Left colon (tissue), 2 donors: ENCODE measurements at regions not wholly inside any gene's neighbourhood (a gene's known extent, or its start where the extent isn't known, plus 50 kb on each side); places are given as distances from the start of the nearest gene placed in this dataset.
A peak's percentile ranks its signal among the peaks of the same experiment; 100 is the strongest.

Experiments used
- ATAC-seq: fragments of 200-7000 bp; cut with Tn5 transposase; one replicate; pipeline ENCODE4 v1.9.1; 2020; ENCODE audit warnings: mild to moderate bottlenecking, moderate library complexity
- DNase-seq, 2 donors: peaks; one replicate each; pipeline ENCODE4 v3.0.0-alpha.2; 2020
- intact Hi-C, 2 donors: fragments of 100-400 bp; cut with DNase I in 1 of 2; cut with micrococcal nuclease in 1 of 2; formaldehyde crosslinking; loops; one replicate each; pipeline versions ENCODE4 v1.11.2 to v1.14.0; 2022; cut with DNase I, micrococcal nuclease
- donor health status: DM: no; HTN: no; CAD: no.
- donor health status: DM: yes; HTN: yes; CAD: no.

DNA sequence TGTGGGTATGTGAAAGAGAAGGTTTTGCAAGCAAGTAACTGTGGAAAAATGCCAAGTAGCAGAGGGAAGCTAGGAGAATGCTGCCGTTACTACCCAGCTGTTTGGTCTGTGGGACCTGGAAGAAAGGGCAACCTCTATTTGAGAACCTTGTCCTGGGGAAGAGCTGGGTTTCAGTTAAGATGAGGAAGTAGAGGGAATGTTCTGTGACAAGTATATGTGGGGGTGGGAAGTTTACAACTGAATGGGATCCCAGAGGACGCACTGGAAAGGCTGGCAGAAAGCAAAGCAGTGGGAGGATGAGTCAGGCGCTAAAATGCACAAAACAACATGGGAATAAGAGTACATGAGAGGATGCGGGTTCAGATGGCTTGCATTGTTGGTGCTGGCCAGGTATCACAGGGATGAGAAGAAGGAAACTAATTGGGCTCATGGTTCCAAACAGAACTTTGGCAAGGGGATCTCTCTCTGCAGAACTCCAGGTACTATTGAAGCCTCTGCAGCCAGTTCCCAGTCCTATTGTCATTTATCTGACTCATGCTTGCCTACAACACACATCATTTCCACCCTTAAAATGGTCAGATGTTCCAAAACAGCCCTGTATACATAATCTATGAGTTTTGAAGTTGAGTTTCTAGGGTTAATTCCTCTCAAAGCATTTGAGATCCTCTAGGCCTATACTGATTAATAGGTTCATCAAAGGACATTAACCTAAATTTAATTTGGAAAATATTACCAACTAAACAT lies 88.5 kb upstream of the VAV3 start:
- intact Hi-C loops = no loop called here
- DNase-seq (no peak), ATAC-seq (no peak)

GRCh38 chr1:108051631-108052377 lies 86.8 kb upstream of the VAV3 start:
- ATAC-seq (no peak), DNase-seq (no peak)
- intact Hi-C loops = no loop called here

- intact Hi-C loops = no loop called here
- DNase-seq = no peak
- no peak for ATAC-seq
Measured at GRCh38 chr1:108050911-108051629, 86.1 kb upstream of the VAV3 start.

GRCh38 chr1:108050158-108050557 lies 85.2 kb upstream of the VAV3 start:
- DNase-seq = no peak
- ATAC-seq = no peak
- intact Hi-C loops = no loop called here

DNA sequence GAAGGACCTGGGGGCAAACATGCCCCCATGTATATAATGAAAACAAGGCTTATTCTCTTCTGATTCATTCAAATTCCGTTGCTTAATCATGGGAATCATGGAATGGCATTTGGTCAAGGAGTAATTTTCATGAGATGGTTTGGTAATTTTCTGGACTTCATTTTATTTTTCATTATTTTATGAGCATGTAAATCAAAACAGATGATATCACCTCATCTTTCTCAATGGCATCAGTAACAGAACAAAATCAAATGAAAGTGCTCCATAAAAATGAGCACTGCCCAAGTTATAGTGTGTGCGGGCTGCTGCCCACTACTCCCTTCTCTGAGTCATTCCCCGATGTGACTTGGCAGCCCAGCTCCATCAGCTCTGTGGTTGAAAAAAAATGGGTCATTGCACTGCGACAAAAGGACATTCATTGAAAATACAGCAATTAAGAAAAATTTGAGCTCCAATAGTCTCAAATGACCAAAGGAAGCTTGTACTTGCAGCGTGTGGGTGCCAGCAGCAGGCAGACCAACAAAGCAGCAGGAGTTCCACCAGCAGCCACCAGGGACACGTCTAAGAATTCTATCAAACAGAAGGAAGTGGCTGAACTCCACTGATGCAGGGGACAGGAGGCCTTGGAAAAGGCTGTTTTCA lies 84.3 kb upstream of the VAV3 start:
- DNase-seq (peak in 1 of 2 donors; percentile 21), ATAC-seq (no peak)
- intact Hi-C loops = no loop called here

DNA sequence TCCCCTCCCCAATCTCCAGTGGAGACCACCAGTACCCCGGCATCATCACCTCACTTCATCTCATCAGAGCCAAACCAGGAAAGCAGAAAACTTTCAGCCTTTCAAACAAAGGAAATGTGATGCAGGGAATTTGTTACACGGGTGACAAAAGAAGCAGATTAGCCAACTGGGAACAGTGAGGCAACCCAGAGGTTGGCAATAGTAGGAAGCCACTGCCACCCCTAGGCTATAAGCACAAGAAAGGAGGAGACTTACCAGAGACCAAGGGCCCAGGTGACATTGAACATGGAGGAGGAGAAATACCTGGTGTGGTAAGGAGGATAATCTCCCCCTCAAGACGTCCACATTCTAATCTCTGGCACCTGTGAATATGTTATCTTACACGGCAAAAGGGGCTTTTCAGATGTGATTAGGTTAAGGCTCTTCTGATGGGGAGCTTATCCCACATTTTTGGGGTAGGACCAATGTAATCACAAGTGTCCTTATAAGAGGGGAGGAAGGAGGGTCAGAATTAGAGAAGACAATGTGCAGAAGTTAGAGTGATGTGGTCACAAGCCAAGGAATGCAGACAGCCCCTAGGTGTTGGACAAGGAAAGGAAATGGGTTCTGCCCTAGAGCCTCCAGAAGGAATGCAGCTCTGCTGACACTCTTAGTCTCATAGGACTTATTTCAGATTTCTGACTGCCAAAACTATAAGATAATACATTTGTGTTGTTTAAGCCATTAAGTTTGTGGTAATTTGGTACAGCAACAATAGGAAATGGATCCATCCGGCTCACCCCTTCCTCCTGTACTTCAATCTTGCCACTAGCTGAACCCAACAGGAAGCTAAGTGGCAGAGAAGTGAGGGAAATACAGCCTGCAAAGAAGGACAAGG lies 83.6 kb upstream of the VAV3 start:
- ATAC-seq = no peak
- DNase-seq = no peak
- intact Hi-C loops = no loop called here

- intact Hi-C loops = no loop called here
- DNase-seq (no peak), ATAC-seq (no peak)
Measured at GRCh38 chr1:108047085-108047484, 82.1 kb upstream of the VAV3 start.

DNA sequence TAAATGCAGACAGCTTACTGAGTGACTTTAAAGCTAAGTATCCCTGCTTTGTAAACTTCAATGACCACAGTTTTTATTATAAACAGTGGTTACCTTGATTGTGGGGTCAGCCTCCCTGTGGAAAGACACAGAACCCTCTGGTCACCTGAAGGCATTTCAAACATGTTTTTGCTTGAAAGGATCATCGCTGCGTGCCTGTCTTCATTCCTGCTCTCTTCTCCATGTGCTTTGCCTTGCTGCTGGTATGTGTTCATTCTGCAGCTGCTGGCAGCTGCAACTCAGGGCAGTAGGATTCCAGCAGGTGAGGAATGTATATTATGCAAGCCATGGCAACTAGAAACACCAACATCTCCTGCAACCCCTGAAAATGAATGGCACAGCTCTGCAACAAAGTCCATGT lies 81.0 kb upstream of the VAV3 start:
- intact Hi-C loops = no loop called here
- ATAC-seq (no peak), DNase-seq (no peak)

DNA sequence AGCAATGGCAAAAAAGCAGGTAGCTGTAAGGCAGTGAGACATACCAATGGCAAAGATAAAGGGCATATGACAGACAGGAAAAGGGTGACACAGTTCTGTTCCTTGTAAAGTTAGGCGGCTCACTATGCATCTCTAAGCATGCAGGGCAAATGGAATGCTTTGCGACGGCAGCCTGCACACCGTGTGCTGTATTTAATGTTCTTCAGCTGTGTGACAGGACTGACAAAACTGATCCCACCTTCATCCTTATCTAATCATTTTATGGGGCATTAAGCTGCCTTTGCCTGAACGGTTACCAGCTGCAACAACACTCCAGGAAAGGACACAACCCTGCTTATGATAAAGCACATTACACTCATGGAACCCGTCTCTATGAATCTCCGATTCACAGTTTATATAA lies 80.5 kb upstream of the VAV3 start:
- ATAC-seq (no peak), DNase-seq (no peak)
- intact Hi-C loops = no loop called here

- no peak for ATAC-seq
- intact Hi-C loops = no loop called here
- DNase-seq = no peak
Measured at GRCh38 chr1:108044318-108044717, 79.3 kb upstream of the VAV3 start.

- intact Hi-C loops = no loop called here
- DNase-seq (no peak), ATAC-seq (no peak)
Measured at GRCh38 chr1:108043707-108044106, 78.7 kb upstream of the VAV3 start.

DNA sequence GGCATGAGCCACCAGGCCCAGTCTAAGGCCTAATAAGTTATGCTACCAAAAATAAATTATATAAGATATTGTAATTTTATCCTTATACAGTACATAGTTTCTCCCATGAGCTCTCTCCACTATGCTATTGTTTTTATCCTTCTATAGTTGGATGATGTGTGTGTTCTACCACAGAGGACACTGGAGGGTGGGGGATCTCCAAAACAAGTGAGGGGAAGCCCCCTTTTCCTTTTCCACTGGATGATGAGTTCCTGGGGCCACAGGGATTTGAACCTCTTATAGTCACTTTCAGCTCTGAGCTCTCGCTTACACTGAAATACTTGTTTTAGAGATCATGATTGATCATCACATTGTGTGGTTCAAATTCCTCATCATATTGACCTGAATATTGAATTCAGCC lies 77.6 kb upstream of the VAV3 start:
- intact Hi-C loops = no loop called here
- DNase-seq = no peak
- ATAC-seq = no peak

DNA sequence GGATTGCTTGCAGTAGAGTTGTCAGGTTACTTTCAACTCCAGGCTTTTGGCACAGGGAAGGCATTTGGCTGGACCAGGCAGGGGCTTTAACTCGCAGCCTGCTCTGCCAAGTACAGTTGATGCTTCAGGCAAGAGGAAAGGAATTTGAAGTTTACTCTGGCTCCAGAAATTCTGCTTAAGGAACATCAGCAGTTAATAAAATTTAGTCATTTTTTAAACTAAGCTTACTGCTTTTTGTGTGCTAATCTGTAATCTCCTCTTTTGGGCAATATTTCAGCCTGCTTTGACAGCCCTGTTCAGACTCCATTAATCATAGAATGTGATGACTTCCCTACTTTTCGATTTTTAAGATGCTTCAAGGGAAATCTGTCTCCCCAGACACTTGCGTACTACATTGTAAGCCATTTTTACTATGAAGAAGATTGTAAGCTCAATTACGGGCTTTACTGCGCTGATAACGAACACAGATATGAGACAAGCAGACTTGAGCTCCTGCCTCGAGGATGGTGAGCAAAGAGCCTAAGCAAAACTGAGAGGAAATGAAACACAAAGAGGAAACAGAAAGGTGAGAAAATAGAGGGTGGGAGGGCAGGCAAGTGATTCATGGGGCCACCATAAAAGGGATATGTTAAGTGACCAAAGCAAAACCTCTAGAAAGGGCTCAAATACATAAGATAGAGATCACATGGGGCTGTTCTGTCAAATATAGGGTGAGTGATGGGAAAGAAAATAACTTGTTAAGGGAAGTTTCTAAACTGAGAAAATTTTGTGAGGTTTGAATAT lies 76.6 kb upstream of the VAV3 start:
- ATAC-seq (no peak), DNase-seq (no peak)
- intact Hi-C loops = no loop called here

DNA sequence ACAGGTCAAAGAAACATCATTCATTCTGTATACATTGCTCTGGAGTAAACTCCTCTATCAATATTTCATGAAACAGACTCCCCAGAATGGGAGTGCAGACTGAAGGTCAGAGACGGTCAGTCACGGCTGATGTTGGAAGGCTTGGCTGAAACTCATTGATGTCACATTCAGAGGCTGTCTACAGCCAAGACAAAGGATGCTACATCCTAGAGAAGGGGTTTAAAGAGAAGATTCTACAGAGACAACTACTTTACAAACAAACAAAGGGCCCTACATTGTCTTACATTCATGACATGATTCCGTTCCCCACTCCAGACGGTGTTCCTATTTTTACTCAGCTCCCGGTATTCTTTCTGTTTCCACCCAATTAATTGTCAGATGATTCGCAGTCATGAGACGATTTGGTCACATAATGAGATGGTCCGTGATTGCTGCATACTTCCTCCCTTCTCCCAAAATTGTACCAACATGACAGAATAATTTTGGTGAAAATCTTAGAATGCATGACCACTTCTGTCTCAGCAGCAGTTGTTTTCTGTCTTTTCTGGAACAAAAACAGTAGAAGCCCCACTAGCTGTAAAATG lies 73.8 kb upstream of the VAV3 start:
- ATAC-seq (no peak), DNase-seq (no peak)
- intact Hi-C loops = no loop called here

DNA sequence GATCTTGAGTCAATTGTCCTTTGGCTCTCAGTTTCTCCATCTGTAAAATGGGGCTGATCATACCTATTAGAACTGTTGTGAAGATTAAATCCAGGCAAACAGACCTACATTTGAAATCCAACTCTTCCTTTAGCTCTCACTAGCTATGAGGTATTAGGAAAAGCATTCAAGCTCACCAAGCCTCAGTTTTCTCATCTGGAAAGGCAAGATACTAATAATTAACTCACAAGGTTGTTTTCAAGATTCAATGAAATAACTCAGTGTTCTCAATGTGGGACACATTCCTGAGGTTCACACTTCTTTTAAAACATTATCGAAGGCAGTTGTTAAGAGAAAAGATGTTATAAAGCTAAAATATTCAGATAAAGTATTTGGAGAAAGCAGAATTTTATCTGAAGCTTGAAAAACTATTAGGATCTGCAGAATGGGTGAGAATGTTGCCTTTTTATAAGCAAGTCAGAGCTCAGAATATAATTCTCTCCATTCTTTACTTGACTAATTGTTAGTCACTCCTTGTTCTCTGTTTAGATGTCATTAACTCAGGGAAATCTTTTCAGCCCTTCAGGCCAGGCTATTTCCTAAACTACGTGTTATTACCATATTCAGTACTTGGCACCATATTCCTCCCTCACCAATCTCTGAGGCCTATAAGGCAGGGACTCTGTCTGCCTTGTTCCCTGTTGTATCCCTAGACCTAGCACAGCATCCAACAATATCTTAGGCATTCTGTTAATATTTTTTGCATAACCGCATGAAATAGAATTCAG lies 72.0 kb upstream of the VAV3 start:
- intact Hi-C loops = no loop called here
- ATAC-seq (no peak), DNase-seq (no peak)

GRCh38 chr1:108034396-108034795 lies 69.4 kb upstream of the VAV3 start:
- intact Hi-C loops = no loop called here
- DNase-seq (no peak), ATAC-seq (no peak)

DNA sequence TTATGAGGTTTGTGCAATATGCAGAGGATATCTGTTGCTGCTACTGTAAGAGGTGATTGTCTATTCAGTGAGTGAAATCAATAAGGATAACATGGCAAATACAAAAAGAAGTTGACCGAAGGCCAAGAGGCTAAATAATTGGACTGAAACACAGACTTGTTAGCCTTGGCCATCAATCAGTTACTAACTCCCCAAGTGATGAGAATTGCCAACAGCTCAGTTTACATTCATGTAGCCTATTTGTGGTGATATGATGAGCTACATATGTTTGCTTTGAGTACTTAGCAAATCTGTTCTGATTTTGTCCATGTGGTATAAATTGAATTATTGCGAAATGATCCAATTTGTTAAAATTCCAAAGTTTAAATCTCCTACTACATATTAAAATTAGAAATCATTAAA lies 68.6 kb upstream of the VAV3 start:
- DNase-seq (no peak), ATAC-seq (no peak)
- intact Hi-C loops = no loop called here
